ENCODE measurements at regions not wholly inside any gene's neighbourhood (a gene's known extent, or its start where the extent isn't known, plus 50 kb on each side); places are given as distances from the start of the nearest gene placed in this dataset.
"Not testable (repeated sequence)": the region's sequence is repeated elsewhere in the genome, so short reads cannot be mapped to it uniquely, and the experiment has no call there.

GRCh38 chr11:44474702-44475101 lies 90.8 kb upstream of the CD82 start:
- Histone ChIP-seq H2BK5ac (ENCODE audit: low read depth, low read length, poor library complexity) (no peak overlapping the region), H2BK12ac (ENCODE audit: low read length) (no peak overlapping the region), H3K79me2 (ENCODE audit: control insufficient read depth, insufficient read depth, low read length, poor library complexity) (no peaks in the 10 kb centered on the region), H2AFZ (ENCODE audit: insufficient read depth, low read length, poor library complexity) (no peak overlapping the region), H3K79me1 (ENCODE audit: low read length) (no peaks in the 10 kb centered on the region), H2AK5ac (ENCODE audit: low read length) (no peak overlapping the region), H3K36me3 (ENCODE audit: control insufficient read depth in 1 of 2, insufficient read depth in 2 of 2, low read length in 2 of 2) (no peaks in the 10 kb centered on the region), H3K4me2 (ENCODE audit: low read length) (no peak overlapping the region), H2BK120ac (ENCODE audit: insufficient read depth, low read length, poor library complexity) (no peak overlapping the region), H4K12ac (ENCODE audit: low read depth, low read length) (no peak overlapping the region), H3K14ac (ENCODE audit: low read length) (no peak overlapping the region), H3K4me3 (ENCODE audit: low read depth, low read length) (no peak overlapping the region), H3K4me1 (ENCODE audit: control insufficient read depth in 1 of 2, insufficient read depth in 2 of 2, low read length in 2 of 2) (no peaks in the 10 kb centered on the region), H3K27ac (ENCODE audit: low read depth, low read length) (no peak overlapping the region), H3K9ac (ENCODE audit: low read length) (no peak overlapping the region), H3K4ac (ENCODE audit: low read depth, low read length) (no peak overlapping the region), H4K8ac (ENCODE audit: low read depth, low read length) (no peak overlapping the region), H3K23ac (ENCODE audit: low read length) (no peak overlapping the region), H3K27me3 (ENCODE audit: insufficient read depth, low read length) (peaks cover 3% of the 10 kb centered on the region), H3K18ac (ENCODE audit: low read length) (no peak overlapping the region), H4K91ac (ENCODE audit: low read depth, low read length) (no peak overlapping the region), H3K9me3 (ENCODE audit: insufficient read depth, low read depth, low read length) (peaks cover 5% of the 10 kb centered on the region)
- DNase-seq: no peak
- no CpG with 5 or more reads among the region's 5 CpGs for whole genome bisulfite sequencing (ENCODE audit: extremely low coverage, insufficient coverage, insufficient read length)

- Histone ChIP-seq H3K27ac (ENCODE audit: low read depth, low read length) (no peak overlapping the region), H4K12ac (ENCODE audit: low read depth, low read length) (no peak overlapping the region), H4K8ac (ENCODE audit: low read depth, low read length) (no peak overlapping the region), H3K79me1 (ENCODE audit: low read length) (no peaks in the 10 kb centered on the region), H3K18ac (ENCODE audit: low read length) (no peak overlapping the region), H2BK120ac (ENCODE audit: insufficient read depth, low read length, poor library complexity) (no peak overlapping the region), H3K36me3 (ENCODE audit: control insufficient read depth in 1 of 2, insufficient read depth in 2 of 2, low read length in 2 of 2) (no peaks in the 10 kb centered on the region), H2AFZ (ENCODE audit: insufficient read depth, low read length, poor library complexity) (no peak overlapping the region), H4K91ac (ENCODE audit: low read depth, low read length) (no peak overlapping the region), H3K14ac (ENCODE audit: low read length) (no peak overlapping the region), H2AK5ac (ENCODE audit: low read length) (no peak overlapping the region), H3K4me3 (ENCODE audit: low read depth, low read length) (no peak overlapping the region), H3K4me1 (ENCODE audit: control insufficient read depth in 1 of 2, insufficient read depth in 2 of 2, low read length in 2 of 2) (no peaks in the 10 kb centered on the region), H3K27me3 (ENCODE audit: insufficient read depth, low read length) (peaks cover 3% of the 10 kb centered on the region), H3K23ac (ENCODE audit: low read length) (no peak overlapping the region), H3K79me2 (ENCODE audit: control insufficient read depth, insufficient read depth, low read length, poor library complexity) (no peaks in the 10 kb centered on the region), H3K9ac (ENCODE audit: low read length) (no peak overlapping the region), H3K4me2 (ENCODE audit: low read length) (no peak overlapping the region), H3K4ac (ENCODE audit: low read depth, low read length) (no peak overlapping the region), H3K9me3 (ENCODE audit: insufficient read depth, low read depth, low read length) (peaks cover 5% of the 10 kb centered on the region), H2BK5ac (ENCODE audit: low read depth, low read length, poor library complexity) (no peak overlapping the region), H2BK12ac (ENCODE audit: low read length) (no peak overlapping the region)
- DNase-seq: no peak
- no CpG with 5 or more reads among the region's 10 CpGs for WGBS (ENCODE audit: extremely low coverage, insufficient coverage, insufficient read length)
Measured at GRCh38 chr11:44475114-44475686, 90.3 kb upstream of the CD82 start.

GRCh38 chr11:44482338-44482737 lies 83.1 kb upstream of the CD82 start:
- not testable (repeated sequence) for H3K4me1 ChIP-seq (ENCODE audit: control insufficient read depth in 1 of 2, insufficient read depth in 2 of 2, low read length in 2 of 2); H4K8ac ChIP-seq (ENCODE audit: low read depth, low read length); H3K79me1 ChIP-seq (ENCODE audit: low read length); DNase-seq; H3K79me2 ChIP-seq (ENCODE audit: control insufficient read depth, insufficient read depth, low read length, poor library complexity); H3K9me3 ChIP-seq (ENCODE audit: insufficient read depth, low read depth, low read length); H3K18ac ChIP-seq (ENCODE audit: low read length); H2BK12ac ChIP-seq (ENCODE audit: low read length); H3K23ac ChIP-seq (ENCODE audit: low read length); H2BK5ac ChIP-seq (ENCODE audit: low read depth, low read length, poor library complexity); H3K9ac ChIP-seq (ENCODE audit: low read length); H2AK5ac ChIP-seq (ENCODE audit: low read length); H3K36me3 ChIP-seq (ENCODE audit: control insufficient read depth in 1 of 2, insufficient read depth in 2 of 2, low read length in 2 of 2); H3K4me3 ChIP-seq (ENCODE audit: low read depth, low read length); H3K4me2 ChIP-seq (ENCODE audit: low read length); H2AFZ ChIP-seq (ENCODE audit: insufficient read depth, low read length, poor library complexity); H3K4ac ChIP-seq (ENCODE audit: low read depth, low read length); H4K12ac ChIP-seq (ENCODE audit: low read depth, low read length); H4K91ac ChIP-seq (ENCODE audit: low read depth, low read length); H3K14ac ChIP-seq (ENCODE audit: low read length); H3K27ac ChIP-seq (ENCODE audit: low read depth, low read length); H2BK120ac ChIP-seq (ENCODE audit: insufficient read depth, low read length, poor library complexity); H3K27me3 ChIP-seq (ENCODE audit: insufficient read depth, low read length)
- WGBS (ENCODE audit: extremely low coverage, insufficient coverage, insufficient read length): no CpG with 5 or more reads among the region's 4 CpGs

GRCh38 chr11:44483919-44484610 lies 81.4 kb upstream of the CD82 start:
- WGBS (ENCODE audit: extremely low coverage, insufficient coverage, insufficient read length): no CpG with 5 or more reads among the region's 10 CpGs
- H3K23ac ChIP-seq (ENCODE audit: low read length): no peak overlapping the region
- H3K27ac ChIP-seq (ENCODE audit: low read depth, low read length): no peak overlapping the region
- DNase-seq: no peak
- no peaks in the 10 kb centered on the region for H3K79me1 ChIP-seq (ENCODE audit: low read length)
- no peak overlapping the region for H2BK120ac ChIP-seq (ENCODE audit: insufficient read depth, low read length, poor library complexity)
- H2BK5ac ChIP-seq (ENCODE audit: low read depth, low read length, poor library complexity): no peak overlapping the region
- H3K79me2 ChIP-seq (ENCODE audit: control insufficient read depth, insufficient read depth, low read length, poor library complexity): no peaks in the 10 kb centered on the region
- no peaks in the 10 kb centered on the region for H3K36me3 ChIP-seq (ENCODE audit: control insufficient read depth in 1 of 2, insufficient read depth in 2 of 2, low read length in 2 of 2)
- no peak overlapping the region for H2BK12ac ChIP-seq (ENCODE audit: low read length)
- no peaks in the 10 kb centered on the region for H3K27me3 ChIP-seq (ENCODE audit: insufficient read depth, low read length)
- H4K91ac ChIP-seq (ENCODE audit: low read depth, low read length): no peak overlapping the region
- no peak overlapping the region for H4K8ac ChIP-seq (ENCODE audit: low read depth, low read length)
- no peak overlapping the region for H3K4ac ChIP-seq (ENCODE audit: low read depth, low read length)
- H3K4me3 ChIP-seq (ENCODE audit: low read depth, low read length): no peak overlapping the region
- H2AK5ac ChIP-seq (ENCODE audit: low read length): no peak overlapping the region
- H2AFZ ChIP-seq (ENCODE audit: insufficient read depth, low read length, poor library complexity): no peak overlapping the region
- no peak overlapping the region for H4K12ac ChIP-seq (ENCODE audit: low read depth, low read length)
- H3K9me3 ChIP-seq (ENCODE audit: insufficient read depth, low read depth, low read length): peaks cover 4% of the 10 kb centered on the region
- H3K18ac ChIP-seq (ENCODE audit: low read length): no peak overlapping the region
- no peak overlapping the region for H3K9ac ChIP-seq (ENCODE audit: low read length)
- H3K4me1 ChIP-seq (ENCODE audit: control insufficient read depth in 1 of 2, insufficient read depth in 2 of 2, low read length in 2 of 2): no peaks in the 10 kb centered on the region
- H3K4me2 ChIP-seq (ENCODE audit: low read length): no peak overlapping the region
- H3K14ac ChIP-seq (ENCODE audit: low read length): no peak overlapping the region

Measured in trophoblast cell (in vitro differentiated cells and primary cell).